ENCODE measurements at regions not wholly inside any gene's neighbourhood (a gene's known extent, or its start where the extent isn't known, plus 50 kb on each side); places are given as distances from the start of the nearest gene placed in this dataset.

DNA sequence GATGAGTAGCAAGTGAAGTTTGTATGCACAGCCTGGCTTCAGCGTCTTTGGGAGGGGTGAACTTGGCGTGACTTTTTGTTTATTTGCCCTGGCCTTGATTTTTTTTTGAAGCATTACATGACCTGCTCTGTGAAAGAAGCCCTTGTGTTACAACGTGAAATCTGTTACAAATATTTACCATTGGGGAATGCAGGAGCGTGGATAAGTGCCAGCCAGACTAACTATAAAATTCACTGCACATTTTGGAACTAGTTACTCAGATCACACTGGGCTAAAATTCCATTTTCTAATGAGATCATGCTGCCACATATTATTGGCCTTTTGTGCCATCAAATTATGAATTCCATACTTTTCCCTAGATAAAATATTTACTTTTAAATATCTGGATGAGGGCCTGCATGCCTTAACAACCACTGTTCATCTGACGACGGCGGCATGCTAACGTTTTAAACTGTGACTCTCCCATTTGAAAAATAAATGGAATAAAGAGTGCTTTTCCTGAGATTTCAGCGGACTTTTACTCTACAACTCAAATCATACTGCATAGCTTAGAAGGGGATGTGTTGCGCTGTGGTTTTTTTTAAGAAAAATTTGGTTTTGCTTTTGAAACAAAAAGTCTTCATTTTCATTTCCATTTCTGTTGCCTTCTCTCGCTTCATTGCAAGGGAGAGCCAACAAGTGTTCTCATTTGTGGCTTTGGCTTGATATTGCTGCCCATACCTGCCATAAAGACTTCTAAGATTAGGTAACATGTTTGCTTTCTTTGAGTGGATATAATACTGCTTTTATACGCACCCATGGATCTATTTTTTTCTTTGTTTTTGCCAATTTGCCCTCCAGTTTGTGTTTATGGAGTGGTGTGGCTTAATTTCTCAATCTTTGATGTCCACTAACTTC is 352.2 kb downstream of the TFEC start:
- no peak for TF ChIP-seq CTCF (IDR thresholded peaks at IDR 0.05; ENCODE audit: unreplicated experiment)
- peaks cover 50% of the 10 kb centered on the region for H3K4me1 Mint-ChIP-seq (ENCODE audit: low read depth)
- H3K9me3 Mint-ChIP-seq (ENCODE audit: low read depth): no peaks in the 10 kb centered on the region
- peak overlapping the region; percentile 25 for H3K27ac Mint-ChIP-seq
- H3K27me3 Mint-ChIP-seq: no peaks in the 10 kb centered on the region
- H3K36me3 Mint-ChIP-seq (ENCODE audit: insufficient read depth): no peaks in the 10 kb centered on the region
- H3K4me3 Mint-ChIP-seq (ENCODE audit: low read depth): no peak overlapping the region
- no peak for DNase-seq (ENCODE audit: low spot score, unreplicated experiment)

DNA sequence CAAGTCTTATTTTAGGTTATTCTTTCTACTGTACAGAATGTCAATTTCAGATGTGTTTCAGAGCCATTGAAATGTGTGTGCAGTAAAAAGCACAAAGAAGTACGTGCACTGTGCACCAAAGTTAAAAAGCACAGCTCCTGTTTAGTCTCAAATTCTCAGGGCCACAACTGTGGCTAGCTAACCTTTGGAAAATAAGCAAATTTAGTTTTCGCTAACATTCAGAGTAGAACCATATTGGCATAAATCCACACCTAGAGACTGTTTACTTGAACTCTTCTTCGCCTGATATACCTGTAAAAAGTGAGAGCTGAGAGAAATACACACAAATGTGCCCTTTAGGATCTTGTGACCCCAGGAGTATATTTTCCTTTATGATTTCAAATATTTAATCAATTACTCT is 353.9 kb downstream of the TFEC start:
- DNase-seq (ENCODE audit: low spot score, unreplicated experiment): no peak
- Mint-ChIP-seq H3K27ac (no peak overlapping the region), H3K4me3 (ENCODE audit: low read depth) (no peak overlapping the region), H3K4me1 (ENCODE audit: low read depth) (peaks cover 57% of the 10 kb centered on the region), H3K36me3 (ENCODE audit: insufficient read depth) (no peaks in the 10 kb centered on the region), H3K27me3 (no peaks in the 10 kb centered on the region), H3K9me3 (ENCODE audit: low read depth) (no peaks in the 10 kb centered on the region)
- no peak for TF ChIP-seq CTCF (IDR thresholded peaks at IDR 0.05; ENCODE audit: unreplicated experiment)

DNA sequence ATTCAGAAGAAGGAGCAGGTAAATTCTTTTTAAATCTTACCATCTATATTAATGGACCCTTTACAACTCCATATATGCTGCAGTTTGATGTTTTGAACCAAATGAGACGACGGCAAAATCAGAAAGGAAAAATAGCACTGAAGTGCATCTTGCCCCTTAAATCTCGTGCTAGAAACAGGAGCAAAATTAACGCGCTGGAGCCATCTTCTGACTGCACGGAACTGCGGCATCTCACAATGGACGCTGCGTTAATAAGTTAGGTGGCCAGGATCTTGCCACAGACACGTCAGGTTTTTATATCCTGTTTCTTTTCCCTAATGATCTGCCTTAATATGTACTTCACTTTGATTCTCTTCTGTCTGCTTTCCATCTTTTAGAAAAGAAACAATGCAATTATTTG is 354.5 kb downstream of the TFEC start:
- DNase-seq (ENCODE audit: low spot score, unreplicated experiment): no peak
- Mint-ChIP-seq H3K4me3 (ENCODE audit: low read depth) (no peak overlapping the region), H3K27me3 (no peaks in the 10 kb centered on the region), H3K27ac (no peak overlapping the region), H3K9me3 (ENCODE audit: low read depth) (no peaks in the 10 kb centered on the region), H3K4me1 (ENCODE audit: low read depth) (peaks cover 60% of the 10 kb centered on the region), H3K36me3 (ENCODE audit: insufficient read depth) (no peaks in the 10 kb centered on the region)
- peak; percentile 30 for TF ChIP-seq CTCF (IDR thresholded peaks at IDR 0.05; ENCODE audit: unreplicated experiment)

- no peaks in the 10 kb centered on the region for H3K36me3 Mint-ChIP-seq (ENCODE audit: insufficient read depth)
- TF ChIP-seq CTCF (IDR thresholded peaks at IDR 0.05; ENCODE audit: unreplicated experiment): no peak
- no peak overlapping the region for H3K4me3 Mint-ChIP-seq (ENCODE audit: low read depth)
- no peaks in the 10 kb centered on the region for H3K27me3 Mint-ChIP-seq
- no peak for DNase-seq (ENCODE audit: low spot score, unreplicated experiment)
- H3K4me1 Mint-ChIP-seq (ENCODE audit: low read depth): peaks cover 55% of the 10 kb centered on the region
- H3K9me3 Mint-ChIP-seq (ENCODE audit: low read depth): no peaks in the 10 kb centered on the region
- peak overlapping the region; percentile 2 for H3K27ac Mint-ChIP-seq
Observed at GRCh38 chr7:115674467-115675024, 356.0 kb downstream of the TFEC start.

GRCh38 chr7:115672024-115672423 is 358.5 kb downstream of the TFEC start:
- H3K27ac Mint-ChIP-seq: no peak overlapping the region
- no peak overlapping the region for H3K4me3 Mint-ChIP-seq (ENCODE audit: low read depth)
- peaks cover 34% of the 10 kb centered on the region for H3K4me1 Mint-ChIP-seq (ENCODE audit: low read depth)
- TF ChIP-seq CTCF (IDR thresholded peaks at IDR 0.05; ENCODE audit: unreplicated experiment): no peak
- no peak for DNase-seq (ENCODE audit: low spot score, unreplicated experiment)
- no peaks in the 10 kb centered on the region for H3K9me3 Mint-ChIP-seq (ENCODE audit: low read depth)
- no peaks in the 10 kb centered on the region for H3K27me3 Mint-ChIP-seq
- H3K36me3 Mint-ChIP-seq (ENCODE audit: insufficient read depth): no peaks in the 10 kb centered on the region
